Liver (tissue), 3 donors: ENCODE measurements at regions not wholly inside any gene's neighbourhood (a gene's known extent, or its start where the extent isn't known, plus 50 kb on each side); places are given as distances from the start of the nearest gene placed in this dataset.

Experiments used
- CTCF ChIP-seq: fragments of 150-350 bp; IDR thresholded peaks from 2 replicates; pipeline ENCODE4 v1.5.1; 2017; ENCODE audit warnings: improper control_type of control experiment, low read depth, low read length; ENCODE audit not compliant: missing input control
- FOXA1 ChIP-seq: IDR thresholded peaks from 2 replicates; pipeline ENCODE4 v1.6.1; 2016; ENCODE audit warnings: antibody characterized with exemption
- GABPA ChIP-seq, 2 donors: IDR thresholded peaks in 1 of 2; conservative IDR thresholded peaks in 1 of 2; 2 replicates each; pipeline ENCODE4 v1.6.1; 2016; ENCODE audit warnings: antibody characterized with exemption in 2 of 2, mild to moderate bottlenecking in 1 of 2, moderate library complexity in 1 of 2
- HNF4A ChIP-seq, 2 donors: conservative IDR thresholded peaks; 2 replicates each; pipeline ENCODE4 v1.6.1; 2016; ENCODE audit warnings: antibody characterized with exemption in 2 of 2, mild to moderate bottlenecking in 2 of 2
- HNF4G ChIP-seq: IDR thresholded peaks from 2 replicates; pipeline ENCODE4 v1.6.1; 2016; ENCODE audit warnings: antibody characterized with exemption
- JUND ChIP-seq, 2 donors: IDR thresholded peaks; 2 replicates each; pipeline ENCODE4 v1.6.1; 2016; ENCODE audit warnings: antibody characterized with exemption in 2 of 2
- NR2F2 ChIP-seq: IDR thresholded peaks from 2 replicates; pipeline ENCODE4 v1.6.1; 2016; ENCODE audit warnings: antibody characterized with exemption
- RAD21 ChIP-seq, 2 donors: IDR thresholded peaks; 2 replicates each; pipeline ENCODE4 v1.6.1; 2016; ENCODE audit warnings: antibody characterized with exemption in 2 of 2, mild to moderate bottlenecking in 2 of 2
- REST ChIP-seq: IDR thresholded peaks from 2 replicates; pipeline ENCODE4 v1.6.1; 2016; ENCODE audit warnings: antibody characterized with exemption, mild to moderate bottlenecking
- RXRA ChIP-seq, 2 donors: IDR thresholded peaks; 2 replicates each; pipeline ENCODE4 v1.6.1; 2017 to 2018; ENCODE audit warnings: antibody characterized with exemption in 2 of 2, mild to moderate bottlenecking in 1 of 2
- TAF1 ChIP-seq: conservative IDR thresholded peaks from 2 replicates; pipeline ENCODE4 v1.6.1; 2016; ENCODE audit warnings: antibody characterized with exemption, mild to moderate bottlenecking
- YY1 ChIP-seq: IDR thresholded peaks from 2 replicates; pipeline ENCODE4 v1.6.1; 2016; ENCODE audit warnings: antibody characterized with exemption, mild to moderate bottlenecking
- TF ChIP-seq, protein P1 (sequence below): IDR thresholded peaks from 2 replicates; pipeline ENCODE4 v1.6.1; 2016; ENCODE audit warnings: antibody characterized with exemption
- donor health status: healthy.
- donor health status: healthy.

DNA sequence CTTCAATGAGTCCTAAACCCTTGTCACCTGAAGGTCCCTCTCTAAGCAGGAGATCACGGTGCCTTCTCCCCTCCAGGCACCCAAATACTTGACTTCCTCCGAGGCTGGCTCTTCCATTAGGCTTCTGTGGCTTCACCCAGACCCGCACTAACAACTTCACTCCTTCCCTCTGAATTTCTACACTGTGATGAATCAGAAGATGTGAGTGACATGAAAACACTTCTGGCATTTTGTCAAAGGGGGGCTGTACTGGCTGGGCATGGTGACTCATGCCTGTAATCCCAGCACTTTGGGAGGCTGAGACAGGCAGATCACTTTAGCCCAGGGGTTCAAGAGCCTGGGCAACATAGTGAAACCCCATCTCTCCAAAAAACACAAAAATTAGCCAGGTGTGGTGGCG lies 72.6 kb upstream of the CNEP1R1 start:
- TF ChIP-seq CTCF (no peak), RXRA (IDR thresholded peaks at IDR 0.05) (no peak), GABPA (IDR thresholded peaks at IDR 0.05 in 1 of 2, conservative IDR thresholded peaks at IDR 0.05 in 1 of 2) (no peak), NR2F2 (no peak), HNF4G (no peak), TAF1 (no peak), REST (no peak), HNF4A (conservative IDR thresholded peaks at IDR 0.05) (no peak), YY1 (no peak), JUND (IDR thresholded peaks at IDR 0.05) (no peak), FOXA1 (no peak), RAD21 (IDR thresholded peaks at IDR 0.05) (no peak)
- TF ChIP-seq, protein P1, sequence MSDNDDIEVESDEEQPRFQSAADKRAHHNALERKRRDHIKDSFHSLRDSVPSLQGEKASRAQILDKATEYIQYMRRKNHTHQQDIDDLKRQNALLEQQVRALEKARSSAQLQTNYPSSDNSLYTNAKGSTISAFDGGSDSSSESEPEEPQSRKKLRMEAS = no peak
